ENCODE measurements at regions not wholly inside any gene's neighbourhood (a gene's known extent, or its start where the extent isn't known, plus 50 kb on each side); places are given as distances from the start of the nearest gene placed in this dataset.

DNA sequence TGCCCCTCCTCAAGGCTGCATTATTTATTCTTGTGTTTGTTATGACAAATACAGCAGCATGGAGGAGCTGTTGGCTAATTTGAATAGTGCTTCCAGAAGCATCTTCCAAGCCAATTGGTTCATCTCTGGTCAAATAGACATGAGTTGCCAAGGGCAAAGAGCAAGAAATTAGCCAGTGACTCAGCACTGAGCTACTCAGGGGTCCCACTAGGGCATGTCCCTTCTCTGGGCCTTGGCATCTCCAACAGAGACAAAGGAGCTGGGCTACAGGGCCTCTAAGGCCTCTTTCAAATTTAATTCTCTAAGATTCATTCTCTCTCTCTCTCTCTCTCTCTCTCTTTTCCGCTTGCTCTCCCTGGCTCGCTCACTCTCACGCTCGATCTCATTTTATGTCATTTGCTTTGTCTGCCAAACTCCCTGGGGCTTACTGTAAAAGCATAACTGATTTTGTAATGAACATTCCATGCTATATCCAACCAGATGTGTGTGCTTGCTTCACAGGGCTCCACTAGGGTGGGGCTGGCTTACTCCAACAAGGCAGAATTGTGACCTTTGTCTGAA is 86.7 kb upstream of the MAGEA4 start:
- H3K27me3 ChIP-seq (ENCODE audit: insufficient read depth in 3 of 3, low read length in 2 of 3), result no peaks in the 10 kb centered on the region
- H3K4me3 ChIP-seq, result no peak overlapping the region
- peak in 3 of 4 donors; percentile 48 to 74 (median 58) for ATAC-seq
- WGBS, 3 donors, result 23 to 31% (median 29%) methylated on average over 4 of the region's 4 CpGs
- H3K27ac ChIP-seq, result no peak overlapping the region
- intact Hi-C loops (cut with DNase I), result no loop called here
- H3K9me3 ChIP-seq, result no peaks in the 10 kb centered on the region
- H3K4me1 ChIP-seq, result no peaks in the 10 kb centered on the region
- peak in 1 of 2 donors; percentile 27 for DNase-seq
- TF ChIP-seq, protein P1, sequence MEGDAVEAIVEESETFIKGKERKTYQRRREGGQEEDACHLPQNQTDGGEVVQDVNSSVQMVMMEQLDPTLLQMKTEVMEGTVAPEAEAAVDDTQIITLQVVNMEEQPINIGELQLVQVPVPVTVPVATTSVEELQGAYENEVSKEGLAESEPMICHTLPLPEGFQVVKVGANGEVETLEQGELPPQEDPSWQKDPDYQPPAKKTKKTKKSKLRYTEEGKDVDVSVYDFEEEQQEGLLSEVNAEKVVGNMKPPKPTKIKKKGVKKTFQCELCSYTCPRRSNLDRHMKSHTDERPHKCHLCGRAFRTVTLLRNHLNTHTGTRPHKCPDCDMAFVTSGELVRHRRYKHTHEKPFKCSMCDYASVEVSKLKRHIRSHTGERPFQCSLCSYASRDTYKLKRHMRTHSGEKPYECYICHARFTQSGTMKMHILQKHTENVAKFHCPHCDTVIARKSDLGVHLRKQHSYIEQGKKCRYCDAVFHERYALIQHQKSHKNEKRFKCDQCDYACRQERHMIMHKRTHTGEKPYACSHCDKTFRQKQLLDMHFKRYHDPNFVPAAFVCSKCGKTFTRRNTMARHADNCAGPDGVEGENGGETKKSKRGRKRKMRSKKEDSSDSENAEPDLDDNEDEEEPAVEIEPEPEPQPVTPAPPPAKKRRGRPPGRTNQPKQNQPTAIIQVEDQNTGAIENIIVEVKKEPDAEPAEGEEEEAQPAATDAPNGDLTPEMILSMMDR (IDR thresholded peaks at IDR 0.05), result no peak
- H3K36me3 ChIP-seq (ENCODE audit: insufficient read depth in 1 of 2, low read depth in 1 of 2), result no peaks in the 10 kb centered on the region

DNA sequence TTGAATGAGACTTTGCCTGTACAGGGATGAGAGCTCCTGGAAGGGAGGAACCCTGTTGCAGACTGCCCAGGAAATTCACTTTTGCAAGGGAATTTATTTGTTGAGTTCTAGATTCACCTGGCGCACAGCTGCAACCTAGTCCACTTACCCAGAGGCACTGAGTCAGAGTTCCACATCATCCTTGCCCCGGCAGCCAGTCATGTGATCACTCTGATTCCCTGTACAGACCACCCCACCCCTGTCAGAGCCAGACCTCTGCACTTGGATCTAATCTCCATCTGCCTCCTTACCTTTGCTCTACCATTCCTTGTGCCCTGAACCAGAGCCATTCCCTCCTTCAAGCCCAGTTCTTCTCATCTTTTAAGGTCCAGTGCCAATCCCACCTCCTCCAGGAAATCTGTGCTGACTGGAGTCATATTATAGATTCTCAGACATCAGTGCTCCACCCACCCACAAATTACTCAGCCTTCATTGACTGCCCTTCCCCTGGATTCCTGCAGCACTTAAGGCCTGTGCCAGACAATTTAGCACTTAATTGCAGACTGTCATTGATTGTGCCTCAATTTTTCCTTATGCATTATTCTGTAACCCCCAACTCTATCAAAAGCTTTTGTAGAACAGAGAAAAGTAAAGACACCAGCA is 84.1 kb upstream of the MAGEA4 start:
- Histone ChIP-seq H3K9me3 (no peaks in the 10 kb centered on the region), H3K27ac (no peak overlapping the region), H3K36me3 (ENCODE audit: insufficient read depth in 1 of 2, low read depth in 1 of 2) (no peaks in the 10 kb centered on the region), H3K4me3 (no peak overlapping the region), H3K27me3 (ENCODE audit: insufficient read depth in 3 of 3, low read length in 2 of 3) (no peaks in the 10 kb centered on the region), H3K4me1 (no peaks in the 10 kb centered on the region)
- no peak for ATAC-seq
- no peak for DNase-seq
- intact Hi-C loops (cut with DNase I), result no loop called here
- TF ChIP-seq, protein P1 (IDR thresholded peaks at IDR 0.05), result no peak
- 73 to 79% (median 73%) methylated on average over 2 of the region's 2 CpGs for WGBS, 3 donors

DNA sequence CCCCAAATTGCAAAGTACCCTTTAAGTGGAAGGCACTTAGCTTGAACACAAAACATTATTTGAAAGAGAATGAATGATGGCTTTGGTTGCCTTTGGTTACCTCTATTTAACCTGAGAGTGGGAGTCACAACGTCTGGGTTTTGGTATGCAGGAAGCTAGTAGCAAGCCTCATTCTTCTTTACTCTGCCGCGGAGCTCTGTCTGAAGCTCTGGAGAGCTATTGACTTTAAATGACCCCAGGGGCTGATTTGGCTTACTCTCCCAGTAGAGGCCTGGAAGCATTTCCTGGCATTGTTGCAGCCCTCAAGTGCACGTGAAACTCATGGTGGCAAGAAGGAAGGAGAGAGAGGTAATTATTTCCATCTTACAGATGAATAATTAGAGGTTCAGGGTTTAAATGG is 81.8 kb upstream of the MAGEA4 start:
- 15 to 37% (median 36%) methylated on average over 4 of the region's 4 CpGs for WGBS, 3 donors
- DNase-seq (no peak), ATAC-seq (no peak)
- intact Hi-C loops (cut with DNase I), result no loop called here
- Histone ChIP-seq H3K9me3 (no peaks in the 10 kb centered on the region), H3K4me3 (no peak overlapping the region), H3K27ac (no peak overlapping the region), H3K4me1 (no peaks in the 10 kb centered on the region), H3K36me3 (ENCODE audit: insufficient read depth in 1 of 2, low read depth in 1 of 2) (no peaks in the 10 kb centered on the region), H3K27me3 (ENCODE audit: insufficient read depth in 3 of 3, low read length in 2 of 3) (no peaks in the 10 kb centered on the region)
- TF ChIP-seq, protein P1 (IDR thresholded peaks at IDR 0.05), result no peak

DNA sequence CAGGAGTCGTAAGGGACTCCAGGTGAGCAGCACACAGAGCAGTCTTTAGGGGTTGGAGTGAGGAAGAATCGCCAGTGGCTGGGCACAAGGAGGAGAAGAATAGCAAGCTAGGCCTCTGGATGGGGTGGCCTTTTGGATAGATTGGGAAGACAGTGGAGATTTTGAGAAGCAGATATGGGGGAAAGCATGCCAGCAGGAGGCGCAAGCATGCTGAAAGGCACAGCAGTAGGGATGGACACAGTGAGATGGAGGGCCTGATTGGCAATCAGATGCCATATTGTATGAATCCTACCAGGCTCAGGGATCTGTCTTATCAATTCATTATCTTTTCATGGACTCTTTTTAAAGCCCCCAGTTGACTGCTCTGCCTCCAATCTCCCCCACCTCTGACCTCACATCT is 60.4 kb upstream of the MAGEA4 start:
- Histone ChIP-seq H3K4me3 (no peak overlapping the region), H3K9me3 (no peaks in the 10 kb centered on the region), H3K27me3 (ENCODE audit: insufficient read depth in 3 of 3, low read length in 2 of 3) (no peaks in the 10 kb centered on the region), H3K36me3 (ENCODE audit: insufficient read depth in 1 of 2, low read depth in 1 of 2) (no peaks in the 10 kb centered on the region), H3K27ac (no peak overlapping the region), H3K4me1 (no peaks in the 10 kb centered on the region)
- ATAC-seq (no peak), DNase-seq (no peak)
- WGBS, 3 donors, result 72 to 95% (median 92%) methylated on average over 3 of the region's 3 CpGs
- TF ChIP-seq, protein P1 (IDR thresholded peaks at IDR 0.05), result no peak
- intact Hi-C loops (cut with DNase I), result no loop called here

All from psoas muscle (tissue), 7 donors.